ENCODE measurements at regions not wholly inside any gene's neighbourhood (a gene's known extent, or its start where the extent isn't known, plus 50 kb on each side); places are given as distances from the start of the nearest gene placed in this dataset.

GRCh38 chr21:14903172-14903865 is 161.5 kb downstream of the NRIP1 start:
- ChIA-PET CTCF (interaction anchor here (1.5 kb wide), 1 partner anchor 39 kb away, joined by 3 read pairs; no protein-coding TSS in a partner anchor), POLR2A (no interaction called here)
- Histone ChIP-seq H3K27me3 (ENCODE audit: control insufficient read depth, insufficient read depth, low read length) (no peaks in the 10 kb centered on the region), H3K4me3 (ENCODE audit: low read depth, low read length) (no peak overlapping the region), H3K36me3 (ENCODE audit: control insufficient read depth, insufficient read depth, low read length) (no peaks in the 10 kb centered on the region)
- TF ChIP-seq CTCF (IDR thresholded peaks at IDR 0.05; ENCODE audit: insufficient read depth, low read depth, low read length) = no peak
- DNase-seq (ENCODE audit: low read depth) = no peak

- H3K27me3 ChIP-seq (ENCODE audit: control insufficient read depth, insufficient read depth, low read length) = no peaks in the 10 kb centered on the region
- no peak for TF ChIP-seq CTCF (IDR thresholded peaks at IDR 0.05; ENCODE audit: insufficient read depth, low read depth, low read length)
- no peak for DNase-seq (ENCODE audit: low read depth)
- ChIA-PET CTCF (no interaction called here), POLR2A (no interaction called here)
- no peaks in the 10 kb centered on the region for H3K36me3 ChIP-seq (ENCODE audit: control insufficient read depth, insufficient read depth, low read length)
- H3K4me3 ChIP-seq (ENCODE audit: low read depth, low read length) = no peak overlapping the region
These were observed 163.3 kb downstream of the NRIP1 start for GRCh38 chr21:14901482-14901958.

GRCh38 chr21:14900611-14901010 is 164.2 kb downstream of the NRIP1 start:
- DNase-seq (ENCODE audit: low read depth) = no peak
- no peak for TF ChIP-seq CTCF (IDR thresholded peaks at IDR 0.05; ENCODE audit: insufficient read depth, low read depth, low read length)
- no peaks in the 10 kb centered on the region for H3K27me3 ChIP-seq (ENCODE audit: control insufficient read depth, insufficient read depth, low read length)
- H3K36me3 ChIP-seq (ENCODE audit: control insufficient read depth, insufficient read depth, low read length) = no peaks in the 10 kb centered on the region
- CTCF ChIA-PET = no interaction called here
- H3K4me3 ChIP-seq (ENCODE audit: low read depth, low read length) = no peak overlapping the region
- POLR2A ChIA-PET = no interaction called here

GRCh38 chr21:14900058-14900457 is 164.7 kb downstream of the NRIP1 start:
- H3K27me3 ChIP-seq (ENCODE audit: control insufficient read depth, insufficient read depth, low read length) = no peaks in the 10 kb centered on the region
- no peaks in the 10 kb centered on the region for H3K36me3 ChIP-seq (ENCODE audit: control insufficient read depth, insufficient read depth, low read length)
- no peak for TF ChIP-seq CTCF (IDR thresholded peaks at IDR 0.05; ENCODE audit: insufficient read depth, low read depth, low read length)
- no peak overlapping the region for H3K4me3 ChIP-seq (ENCODE audit: low read depth, low read length)
- ChIA-PET POLR2A (no interaction called here), CTCF (no interaction called here)
- no peak for DNase-seq (ENCODE audit: low read depth)

- POLR2A ChIA-PET = no interaction called here
- no peak for DNase-seq (ENCODE audit: low read depth)
- TF ChIP-seq CTCF (IDR thresholded peaks at IDR 0.05; ENCODE audit: insufficient read depth, low read depth, low read length) = no peak
- no peaks in the 10 kb centered on the region for H3K27me3 ChIP-seq (ENCODE audit: control insufficient read depth, insufficient read depth, low read length)
- H3K36me3 ChIP-seq (ENCODE audit: control insufficient read depth, insufficient read depth, low read length) = no peaks in the 10 kb centered on the region
- no peak overlapping the region for H3K4me3 ChIP-seq (ENCODE audit: low read depth, low read length)
- CTCF ChIA-PET = no interaction called here
These were observed 169.0 kb downstream of the NRIP1 start for GRCh38 chr21:14895792-14896191.
